Gastrocnemius medialis (tissue), 4 donors: ENCODE measurements at regions not wholly inside any gene's neighbourhood (a gene's known extent, or its start where the extent isn't known, plus 50 kb on each side); places are given as distances from the start of the nearest gene placed in this dataset.

ENCODE experiments used
- POLR2A ChIP-seq, 2 donors: fragments of 450-650 bp; IDR thresholded peaks; one replicate each; pipeline ENCODE4 v1.6.1; 2017; ENCODE audit warnings: antibody characterized with exemption in 2 of 2, mild to moderate bottlenecking in 2 of 2, moderate library complexity in 2 of 2
- TF ChIP-seq, protein P1 (sequence below), 5 experiments: fragments of 450-650 bp in 3 of 5; fragments of 200-600 bp in 2 of 5; sonication (generic) in 2 of 5; IDR thresholded peaks in 4 of 5; conservative IDR thresholded peaks in 1 of 5; 1 replicate in 4 of 5; 2 replicates in 1 of 5; pipeline ENCODE4 v1.5.1; 2016 to 2019; ENCODE audit warnings: antibody characterized with exemption in 5 of 5, mild to moderate bottlenecking in 3 of 5, moderate library complexity in 3 of 5

DNA sequence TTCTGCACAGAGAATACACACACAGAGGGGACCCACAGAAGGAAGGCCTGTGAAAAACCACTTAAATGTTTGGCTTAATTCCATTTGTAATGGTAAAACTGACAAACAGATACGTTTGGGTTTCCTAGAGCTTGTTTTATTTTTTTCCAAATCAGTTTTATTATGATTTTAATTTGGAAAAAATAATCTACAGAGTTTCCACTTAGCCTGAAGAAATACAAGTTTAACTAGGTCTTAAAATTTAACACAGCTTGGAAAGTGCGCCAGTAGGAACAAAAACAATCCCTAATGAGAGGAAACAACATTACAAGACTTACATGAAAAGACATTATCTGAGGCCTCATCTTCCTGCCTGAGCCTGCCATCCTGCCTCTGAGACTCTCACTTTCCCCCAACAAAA is 58.5 kb upstream of the CARD11 start:
- no peak for TF ChIP-seq POLR2A (IDR thresholded peaks at IDR 0.05)
- TF ChIP-seq, protein P1, sequence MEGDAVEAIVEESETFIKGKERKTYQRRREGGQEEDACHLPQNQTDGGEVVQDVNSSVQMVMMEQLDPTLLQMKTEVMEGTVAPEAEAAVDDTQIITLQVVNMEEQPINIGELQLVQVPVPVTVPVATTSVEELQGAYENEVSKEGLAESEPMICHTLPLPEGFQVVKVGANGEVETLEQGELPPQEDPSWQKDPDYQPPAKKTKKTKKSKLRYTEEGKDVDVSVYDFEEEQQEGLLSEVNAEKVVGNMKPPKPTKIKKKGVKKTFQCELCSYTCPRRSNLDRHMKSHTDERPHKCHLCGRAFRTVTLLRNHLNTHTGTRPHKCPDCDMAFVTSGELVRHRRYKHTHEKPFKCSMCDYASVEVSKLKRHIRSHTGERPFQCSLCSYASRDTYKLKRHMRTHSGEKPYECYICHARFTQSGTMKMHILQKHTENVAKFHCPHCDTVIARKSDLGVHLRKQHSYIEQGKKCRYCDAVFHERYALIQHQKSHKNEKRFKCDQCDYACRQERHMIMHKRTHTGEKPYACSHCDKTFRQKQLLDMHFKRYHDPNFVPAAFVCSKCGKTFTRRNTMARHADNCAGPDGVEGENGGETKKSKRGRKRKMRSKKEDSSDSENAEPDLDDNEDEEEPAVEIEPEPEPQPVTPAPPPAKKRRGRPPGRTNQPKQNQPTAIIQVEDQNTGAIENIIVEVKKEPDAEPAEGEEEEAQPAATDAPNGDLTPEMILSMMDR (IDR thresholded peaks at IDR 0.05 in 4 of 5, conservative IDR thresholded peaks at IDR 0.05 in 1 of 5), result no peak
